ENCODE measurements at regions not wholly inside any gene's neighbourhood (a gene's known extent, or its start where the extent isn't known, plus 50 kb on each side); places are given as distances from the start of the nearest gene placed in this dataset.
A peak's percentile ranks its signal among the peaks of the same experiment; 100 is the strongest.

DNA sequence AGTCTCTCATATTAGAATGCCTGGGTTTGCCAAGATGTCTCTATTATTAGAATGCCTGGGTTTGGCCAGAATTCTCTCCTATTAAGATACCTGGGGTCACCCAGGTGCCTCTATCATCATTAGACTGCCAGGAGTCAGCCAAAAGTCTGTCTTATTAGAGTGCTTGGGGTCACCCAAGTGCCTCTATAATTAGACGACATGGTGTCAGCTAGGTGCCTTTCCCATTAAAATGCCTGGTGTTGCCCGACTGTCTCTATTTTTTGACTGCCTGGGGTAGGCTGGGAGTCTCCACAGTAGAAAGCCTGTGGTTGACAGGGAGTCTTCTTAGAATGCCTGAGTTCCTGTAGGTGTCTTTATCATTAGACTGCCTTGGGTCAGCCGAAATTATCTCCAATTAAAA, 1536.6 kb downstream of the UQCRFS1 start:
- TF ChIP-seq, protein P1, sequence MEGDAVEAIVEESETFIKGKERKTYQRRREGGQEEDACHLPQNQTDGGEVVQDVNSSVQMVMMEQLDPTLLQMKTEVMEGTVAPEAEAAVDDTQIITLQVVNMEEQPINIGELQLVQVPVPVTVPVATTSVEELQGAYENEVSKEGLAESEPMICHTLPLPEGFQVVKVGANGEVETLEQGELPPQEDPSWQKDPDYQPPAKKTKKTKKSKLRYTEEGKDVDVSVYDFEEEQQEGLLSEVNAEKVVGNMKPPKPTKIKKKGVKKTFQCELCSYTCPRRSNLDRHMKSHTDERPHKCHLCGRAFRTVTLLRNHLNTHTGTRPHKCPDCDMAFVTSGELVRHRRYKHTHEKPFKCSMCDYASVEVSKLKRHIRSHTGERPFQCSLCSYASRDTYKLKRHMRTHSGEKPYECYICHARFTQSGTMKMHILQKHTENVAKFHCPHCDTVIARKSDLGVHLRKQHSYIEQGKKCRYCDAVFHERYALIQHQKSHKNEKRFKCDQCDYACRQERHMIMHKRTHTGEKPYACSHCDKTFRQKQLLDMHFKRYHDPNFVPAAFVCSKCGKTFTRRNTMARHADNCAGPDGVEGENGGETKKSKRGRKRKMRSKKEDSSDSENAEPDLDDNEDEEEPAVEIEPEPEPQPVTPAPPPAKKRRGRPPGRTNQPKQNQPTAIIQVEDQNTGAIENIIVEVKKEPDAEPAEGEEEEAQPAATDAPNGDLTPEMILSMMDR (IDR thresholded peaks at IDR 0.05) = no peak
- no peak for TF ChIP-seq POLR2A (IDR thresholded peaks at IDR 0.05)
- ATAC-seq = peak in 3 of 4 donors; percentile 4 to 49 (median 6)
- Histone ChIP-seq H3K27me3 (no peaks in the 10 kb centered on the region), H3K27ac (peak overlapping the region in 10 of 12 donors; percentile 26 to 91 (median 59)), H3K36me3 (no peaks in the 10 kb centered on the region), H3K9me3 (peaks cover 0 to 46% (median 0%) of the 10 kb centered on the region in 12 donors), H3K4me1 (peaks cover 0 to 50% (median 14%) of the 10 kb centered on the region in 12 donors), H3K4me3 (peak overlapping the region in 1 of 12 donors; percentile 15)
- 26 to 52% (median 46%) methylated on average over 2 to 3 of the region's 3 CpGs for WGBS, 4 donors
- intact Hi-C loops (cut with DNase I) = loop anchor here in 4 of 10 donors (5.0 to 10.0 kb wide), 4 partner anchors 66 to 118 kb away; no protein-coding TSS in a partner anchor
- no peak for DNase-seq

DNA sequence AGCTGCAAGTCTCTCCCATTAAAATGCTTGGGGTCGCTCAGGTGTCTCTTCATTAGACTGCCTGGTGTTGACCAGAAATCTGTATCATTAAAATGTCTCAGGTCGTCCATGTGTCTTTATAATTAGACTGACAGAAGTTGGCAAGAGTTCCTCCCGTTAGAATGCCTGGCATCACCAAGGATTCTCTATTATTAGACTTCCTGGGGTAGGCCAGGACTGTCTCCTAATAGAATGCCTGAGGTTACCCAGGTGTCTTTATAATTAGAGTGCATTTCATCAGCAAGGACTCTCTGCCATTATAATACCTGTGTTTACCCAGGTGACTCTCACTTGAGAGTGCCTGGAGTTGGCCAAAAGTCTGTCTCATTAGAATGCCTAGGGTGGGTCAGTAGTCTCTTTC, 1537.2 kb downstream of the UQCRFS1 start:
- WGBS, 4 donors = 20 to 32% (median 24%) methylated on average over 3 of the region's 3 CpGs
- Histone ChIP-seq H3K27ac (peak overlapping the region in 7 of 12 donors; percentile 43 to 91 (median 70)), H3K27me3 (no peaks in the 10 kb centered on the region), H3K4me3 (no peak overlapping the region), H3K36me3 (no peaks in the 10 kb centered on the region), H3K4me1 (peaks cover 0 to 50% (median 14%) of the 10 kb centered on the region in 12 donors), H3K9me3 (peaks cover 0 to 46% (median 0%) of the 10 kb centered on the region in 12 donors)
- no peak for TF ChIP-seq POLR2A (IDR thresholded peaks at IDR 0.05)
- TF ChIP-seq, protein P1 (IDR thresholded peaks at IDR 0.05) = no peak
- intact Hi-C loops (cut with DNase I) = loop anchor here in 4 of 10 donors (5.0 to 10.0 kb wide), 4 partner anchors 67 to 119 kb away; no protein-coding TSS in a partner anchor
- DNase-seq (no peak), ATAC-seq (peak in 3 of 4 donors; percentile 16 to 57 (median 48))

DNA sequence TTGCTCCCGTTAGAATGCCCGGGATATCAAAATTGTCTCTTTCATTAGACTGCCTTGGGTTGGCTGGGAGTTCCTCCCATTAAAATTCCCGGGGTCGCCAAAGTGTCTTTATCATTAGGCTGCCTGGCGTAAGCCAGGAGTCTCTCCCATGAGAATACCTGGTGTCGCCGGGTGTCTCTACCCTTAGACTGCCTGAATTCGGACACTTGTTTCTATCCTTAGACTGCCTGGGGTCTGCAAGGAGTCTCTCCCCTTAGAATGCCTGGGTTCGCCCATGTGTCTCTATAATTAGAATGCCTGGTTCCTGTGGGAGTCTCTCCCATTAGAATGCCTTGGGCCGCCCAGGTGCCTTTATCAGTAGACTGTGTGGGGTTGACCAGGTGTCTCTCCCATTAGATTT, 1538.2 kb downstream of the UQCRFS1 start:
- no peak for ATAC-seq
- H3K9me3 ChIP-seq = peaks cover 0 to 41% (median 0%) of the 10 kb centered on the region in 12 donors
- no peaks in the 10 kb centered on the region for H3K27me3 ChIP-seq
- intact Hi-C loops (cut with DNase I) = loop anchor here in 4 of 10 donors (5.0 to 10.0 kb wide), 4 partner anchors 68 to 120 kb away; no protein-coding TSS in a partner anchor
- WGBS, 4 donors = 65 to 81% (median 79%) methylated on average over 9 to 10 of the region's 10 CpGs
- no peak for TF ChIP-seq POLR2A (IDR thresholded peaks at IDR 0.05)
- TF ChIP-seq, protein P1 (IDR thresholded peaks at IDR 0.05) = no peak
- peaks cover 0 to 50% (median 14%) of the 10 kb centered on the region in 12 donors for H3K4me1 ChIP-seq
- H3K27ac ChIP-seq = no peak overlapping the region
- no peaks in the 10 kb centered on the region for H3K36me3 ChIP-seq
- H3K4me3 ChIP-seq = no peak overlapping the region
- no peak for DNase-seq

DNA sequence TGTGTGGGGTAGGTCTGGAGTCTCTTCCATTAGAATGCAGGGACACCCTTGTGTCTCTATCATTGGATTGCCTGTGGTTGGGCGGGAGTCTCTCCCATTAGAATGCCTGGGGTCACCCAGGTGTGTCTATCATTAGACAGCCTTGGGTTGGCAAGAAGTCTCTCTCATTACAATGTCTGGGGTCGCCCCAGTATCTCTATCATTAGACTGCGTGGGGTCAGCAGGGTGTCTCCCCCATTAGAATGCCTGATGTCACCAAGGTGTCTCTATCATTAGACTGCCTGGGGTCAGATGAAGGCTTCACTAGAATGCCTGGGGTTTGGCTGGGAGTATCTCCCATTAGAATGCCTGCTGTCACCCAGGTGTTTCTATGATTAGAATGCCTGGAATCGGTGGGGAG, 1539.0 kb downstream of the UQCRFS1 start:
- intact Hi-C loops (cut with DNase I) = loop anchor here in 2 of 10 donors (10.0 kb wide), 2 partner anchors 71 to 121 kb away; no protein-coding TSS in a partner anchor
- Histone ChIP-seq H3K4me1 (peaks cover 0 to 50% (median 14%) of the 10 kb centered on the region in 12 donors), H3K4me3 (no peak overlapping the region), H3K9me3 (peaks cover 0 to 34% (median 0%) of the 10 kb centered on the region in 12 donors), H3K27ac (no peak overlapping the region), H3K27me3 (no peaks in the 10 kb centered on the region), H3K36me3 (no peaks in the 10 kb centered on the region)
- DNase-seq = peak in 1 of 5 donors; percentile 1
- TF ChIP-seq, protein P1 (IDR thresholded peaks at IDR 0.05) = no peak
- no peak for TF ChIP-seq POLR2A (IDR thresholded peaks at IDR 0.05)
- ATAC-seq = no peak
- 41 to 60% (median 46%) methylated on average over 3 to 4 of the region's 4 CpGs for WGBS, 4 donors

Data from heart left ventricle (tissue), 16 donors.